ENCODE measurements at regions not wholly inside any gene's neighbourhood (a gene's known extent, or its start where the extent isn't known, plus 50 kb on each side); places are given as distances from the start of the nearest gene placed in this dataset.

- no peak for DNase-seq
- no peak for ATAC-seq
- Histone ChIP-seq H3K27me3 (ENCODE audit: low read depth) (no peaks in the 10 kb centered on the region), H3K36me3 (no peaks in the 10 kb centered on the region), H3K4me1 (peaks cover 51% of the 10 kb centered on the region), H3K4me3 (no peak overlapping the region), H3K27ac (peak overlapping the region; percentile 4), H3K9me3 (no peaks in the 10 kb centered on the region)
- TF ChIP-seq CTCF (IDR thresholded peaks at IDR 0.05), result no peak
- intact Hi-C loops (cut with DNase I), result no loop called here
These were observed 59.2 kb upstream of the TARBP1 start for GRCh38 chr1:234538062-234538731.

- H3K9me3 ChIP-seq, result no peaks in the 10 kb centered on the region
- TF ChIP-seq CTCF (IDR thresholded peaks at IDR 0.05), result no peak
- no peak overlapping the region for H3K4me3 ChIP-seq
- H3K36me3 ChIP-seq, result no peaks in the 10 kb centered on the region
- ATAC-seq (no peak), DNase-seq (no peak)
- peak overlapping the region; percentile 94 for H3K27ac ChIP-seq
- peaks cover 61% of the 10 kb centered on the region for H3K4me1 ChIP-seq
- H3K27me3 ChIP-seq (ENCODE audit: low read depth), result no peaks in the 10 kb centered on the region
- intact Hi-C loops (cut with DNase I), result no loop called here
These were observed 58.3 kb upstream of the TARBP1 start for GRCh38 chr1:234537236-234537635.

- Histone ChIP-seq H3K4me1 (peaks cover 64% of the 10 kb centered on the region), H3K36me3 (no peaks in the 10 kb centered on the region), H3K9me3 (no peaks in the 10 kb centered on the region), H3K27ac (peak overlapping the region; percentile 94), H3K27me3 (ENCODE audit: low read depth) (no peaks in the 10 kb centered on the region), H3K4me3 (no peak overlapping the region)
- no peak for TF ChIP-seq CTCF (IDR thresholded peaks at IDR 0.05)
- no peak for ATAC-seq
- no peak for DNase-seq
- intact Hi-C loops (cut with DNase I), result no loop called here
These were observed 57.8 kb upstream of the TARBP1 start for GRCh38 chr1:234536741-234537140.

GRCh38 chr1:234535763-234536515 is 57.0 kb upstream of the TARBP1 start:
- Histone ChIP-seq H3K4me3 (no peak overlapping the region), H3K27me3 (ENCODE audit: low read depth) (no peaks in the 10 kb centered on the region), H3K4me1 (peaks cover 72% of the 10 kb centered on the region), H3K36me3 (no peaks in the 10 kb centered on the region), H3K27ac (peak overlapping the region; percentile 94), H3K9me3 (no peaks in the 10 kb centered on the region)
- ATAC-seq (peak; percentile 85 to 86), DNase-seq (peak; percentile 84)
- intact Hi-C loops (cut with DNase I), result no loop called here
- TF ChIP-seq CTCF (IDR thresholded peaks at IDR 0.05), result no peak

GRCh38 chr1:234535218-234535617 is 56.2 kb upstream of the TARBP1 start:
- ATAC-seq (no peak), DNase-seq (no peak)
- H3K36me3 ChIP-seq, result no peaks in the 10 kb centered on the region
- TF ChIP-seq CTCF (IDR thresholded peaks at IDR 0.05), result no peak
- H3K4me3 ChIP-seq, result no peak overlapping the region
- intact Hi-C loops (cut with DNase I), result no loop called here
- H3K9me3 ChIP-seq, result no peaks in the 10 kb centered on the region
- H3K4me1 ChIP-seq, result peaks cover 79% of the 10 kb centered on the region
- H3K27ac ChIP-seq, result peak overlapping the region; percentile 94
- no peaks in the 10 kb centered on the region for H3K27me3 ChIP-seq (ENCODE audit: low read depth)

Measured in lower lobe of right lung (tissue), 2 donors.